ENCODE measurements at regions not wholly inside any gene's neighbourhood (a gene's known extent, or its start where the extent isn't known, plus 50 kb on each side); places are given as distances from the start of the nearest gene placed in this dataset.
A peak's percentile ranks its signal among the peaks of the same experiment; 100 is the strongest.
"Not testable (repeated sequence)": the region's sequence is repeated elsewhere in the genome, so short reads cannot be mapped to it uniquely, and the experiment has no call there.

- no peaks in the 10 kb centered on the region for H3K4me1 Mint-ChIP-seq
- Histone ChIP-seq H3K9ac (ENCODE audit: extremely low read depth, low read length, poor library complexity, severe bottlenecking) (no peak overlapping the region), H3K36me3 (ENCODE audit: control insufficient read depth, insufficient read depth, low read length) (no peaks in the 10 kb centered on the region), H3K4me1 (ENCODE audit: control insufficient read depth, insufficient read depth, low read length) (no peaks in the 10 kb centered on the region), H3K27me3 (ENCODE audit: control insufficient read depth, insufficient read depth, low read length, poor library complexity, severe bottlenecking) (no peaks in the 10 kb centered on the region), H3K27ac (ENCODE audit: low read depth, low read length) (no peak overlapping the region), H3K4me3 (ENCODE audit: low read length) (no peak overlapping the region), H3K9me3 (ENCODE audit: control insufficient read depth, low read length) (no peaks in the 10 kb centered on the region)
- H3K27ac Mint-ChIP-seq, result no peak overlapping the region
- no peaks in the 10 kb centered on the region for H3K27me3 Mint-ChIP-seq (ENCODE audit: insufficient read depth)
- WGBS, 2 experiments (ENCODE audit: insufficient coverage in 1 of 2, insufficient read length in 1 of 2), result 93 to 95% methylated on average over 5 of the region's 6 CpGs
- H3K36me3 Mint-ChIP-seq (ENCODE audit: low read depth), result no peaks in the 10 kb centered on the region
- no peak for TF ChIP-seq CTCF (conservative IDR thresholded peaks at IDR 0.05)
- no peak for DNase-seq
- H3K4me3 Mint-ChIP-seq, result no peak overlapping the region
- H3K9me3 Mint-ChIP-seq, result no peaks in the 10 kb centered on the region
Measured at GRCh38 chr14:86761611-86762010, 1231.4 kb downstream of the GALC start.

- no peaks in the 10 kb centered on the region for H3K4me1 ChIP-seq (ENCODE audit: control insufficient read depth, insufficient read depth, low read length)
- H3K9ac ChIP-seq (ENCODE audit: extremely low read depth, low read length, poor library complexity, severe bottlenecking), result no peak overlapping the region
- peaks cover 25% of the 10 kb centered on the region for H3K9me3 Mint-ChIP-seq
- 93 to 96% methylated on average over 2 to 6 of the region's 7 CpGs for WGBS, 2 experiments (ENCODE audit: insufficient coverage in 1 of 2, insufficient read length in 1 of 2)
- no peak overlapping the region for H3K27ac ChIP-seq (ENCODE audit: low read depth, low read length)
- TF ChIP-seq CTCF (conservative IDR thresholded peaks at IDR 0.05), result no peak
- no peak overlapping the region for H3K4me3 ChIP-seq (ENCODE audit: low read length)
- H3K36me3 Mint-ChIP-seq (ENCODE audit: low read depth), result peaks cover 12% of the 10 kb centered on the region
- no peaks in the 10 kb centered on the region for H3K27me3 Mint-ChIP-seq (ENCODE audit: insufficient read depth)
- no peaks in the 10 kb centered on the region for H3K27me3 ChIP-seq (ENCODE audit: control insufficient read depth, insufficient read depth, low read length, poor library complexity, severe bottlenecking)
- H3K4me1 Mint-ChIP-seq, result no peaks in the 10 kb centered on the region
- H3K4me3 Mint-ChIP-seq, result no peak overlapping the region
- no peak overlapping the region for H3K27ac Mint-ChIP-seq
- H3K36me3 ChIP-seq (ENCODE audit: control insufficient read depth, insufficient read depth, low read length), result no peaks in the 10 kb centered on the region
- H3K9me3 ChIP-seq (ENCODE audit: control insufficient read depth, low read length), result peaks cover 34% of the 10 kb centered on the region
- no peak for DNase-seq
Measured at GRCh38 chr14:86756521-86757190, 1226.7 kb downstream of the FLRT2 start.

GRCh38 chr14:86750488-86750887 is 1220.5 kb downstream of the FLRT2 start:
- H3K27ac Mint-ChIP-seq, result not testable (repeated sequence)
- 83 to 88% methylated on average over 3 to 4 of the region's 4 CpGs for WGBS, 2 experiments (ENCODE audit: insufficient coverage in 1 of 2, insufficient read length in 1 of 2)
- H3K36me3 Mint-ChIP-seq (ENCODE audit: low read depth), result peaks cover 33% of the 10 kb centered on the region

DNA sequence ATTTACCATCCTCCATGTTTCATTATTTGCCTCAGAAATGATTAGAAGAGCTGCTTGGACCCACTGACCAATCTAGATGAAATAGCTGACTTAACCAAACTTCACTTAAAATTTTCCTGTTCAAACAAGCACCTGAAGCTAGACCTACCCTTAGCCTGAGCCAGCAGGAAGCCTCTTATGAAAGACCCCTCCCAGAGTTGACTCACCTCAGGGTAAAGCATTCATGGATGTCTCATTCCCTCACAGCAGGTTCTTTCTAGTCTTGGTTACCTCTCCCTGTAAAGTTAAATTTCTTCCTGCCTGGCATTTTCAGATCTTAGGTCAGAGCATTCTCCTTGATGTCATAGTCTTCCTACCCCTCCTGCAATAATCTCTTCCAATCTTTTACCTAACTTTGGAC is 1209.8 kb downstream of the FLRT2 start:
- TF ChIP-seq CTCF (conservative IDR thresholded peaks at IDR 0.05), result no peak
- Histone ChIP-seq H3K27me3 (ENCODE audit: control insufficient read depth, insufficient read depth, low read length, poor library complexity, severe bottlenecking) (no peaks in the 10 kb centered on the region), H3K9me3 (ENCODE audit: control insufficient read depth, low read length) (peaks cover 28% of the 10 kb centered on the region), H3K4me1 (ENCODE audit: control insufficient read depth, insufficient read depth, low read length) (peaks cover 9% of the 10 kb centered on the region), H3K4me3 (ENCODE audit: low read length) (no peak overlapping the region), H3K27ac (ENCODE audit: low read depth, low read length) (no peak overlapping the region), H3K9ac (ENCODE audit: extremely low read depth, low read length, poor library complexity, severe bottlenecking) (no peak overlapping the region), H3K36me3 (ENCODE audit: control insufficient read depth, insufficient read depth, low read length) (no peaks in the 10 kb centered on the region)
- Mint-ChIP-seq H3K9me3 (peaks cover 7% of the 10 kb centered on the region), H3K27ac (peak overlapping the region; percentile 36), H3K4me1 (peaks cover 22% of the 10 kb centered on the region), H3K4me3 (no peak overlapping the region), H3K36me3 (ENCODE audit: low read depth) (peaks cover 6% of the 10 kb centered on the region), H3K27me3 (ENCODE audit: insufficient read depth) (no peaks in the 10 kb centered on the region)
- no peak for DNase-seq

More at GRCh38 chr14:86750488-86750887, 1220.5 kb downstream of the FLRT2 start:
- H3K36me3 ChIP-seq (ENCODE audit: control insufficient read depth, insufficient read depth, low read length); DNase-seq; H3K9ac ChIP-seq (ENCODE audit: extremely low read depth, low read length, poor library complexity, severe bottlenecking); H3K4me1 Mint-ChIP-seq; H3K4me3 ChIP-seq (ENCODE audit: low read length); H3K27ac ChIP-seq (ENCODE audit: low read depth, low read length); H3K4me3 Mint-ChIP-seq; H3K27me3 ChIP-seq (ENCODE audit: control insufficient read depth, insufficient read depth, low read length, poor library complexity, severe bottlenecking); H3K4me1 ChIP-seq (ENCODE audit: control insufficient read depth, insufficient read depth, low read length); H3K27me3 Mint-ChIP-seq (ENCODE audit: insufficient read depth): not testable (repeated sequence)
- H3K9me3 Mint-ChIP-seq, result peaks cover 72% of the 10 kb centered on the region
- H3K9me3 ChIP-seq (ENCODE audit: control insufficient read depth, low read length), result peaks cover 72% of the 10 kb centered on the region

DNA sequence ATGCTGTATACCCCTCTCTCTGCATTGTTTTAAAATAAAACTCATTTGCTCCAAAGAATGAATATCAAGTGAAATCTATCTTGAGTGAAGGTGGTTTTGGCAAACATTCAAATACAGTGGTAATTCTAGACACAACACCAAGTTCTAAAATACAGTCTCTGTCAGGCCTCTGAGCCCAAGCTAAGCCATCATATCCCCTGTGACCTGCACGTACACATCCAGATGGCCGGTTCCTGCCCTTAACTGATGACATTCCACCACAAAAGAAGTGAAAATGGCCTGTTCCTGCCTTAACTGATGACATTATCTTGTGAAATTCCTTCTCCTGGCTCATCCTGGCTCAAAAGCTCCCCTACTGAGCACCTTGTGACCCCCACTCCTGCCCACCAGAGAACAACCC is 1201.5 kb downstream of the FLRT2 start:
- H3K4me1 ChIP-seq (ENCODE audit: control insufficient read depth, insufficient read depth, low read length), result not testable (repeated sequence)

More for the DNA sequence above, 1201.5 kb downstream of the FLRT2 start:
- H3K36me3 ChIP-seq (ENCODE audit: control insufficient read depth, insufficient read depth, low read length); H3K27me3 ChIP-seq (ENCODE audit: control insufficient read depth, insufficient read depth, low read length, poor library complexity, severe bottlenecking); H3K4me3 ChIP-seq (ENCODE audit: low read length); H3K9ac ChIP-seq (ENCODE audit: extremely low read depth, low read length, poor library complexity, severe bottlenecking); H3K27me3 Mint-ChIP-seq (ENCODE audit: insufficient read depth); H3K27ac ChIP-seq (ENCODE audit: low read depth, low read length); H3K36me3 Mint-ChIP-seq (ENCODE audit: low read depth); H3K4me3 Mint-ChIP-seq: not testable (repeated sequence)
- Mint-ChIP-seq H3K27ac (peak overlapping the region; percentile 46), H3K9me3 (peaks cover 24% of the 10 kb centered on the region), H3K4me1 (peaks cover 15% of the 10 kb centered on the region)
- DNase-seq, result peak; percentile 58
- WGBS, 2 experiments (ENCODE audit: insufficient coverage in 1 of 2, insufficient read length in 1 of 2), result 49% methylated on average over 2 of the region's 2 CpGs; no CpG with 5 or more reads in 1 of the 2 experiments
- peaks cover 36% of the 10 kb centered on the region for H3K9me3 ChIP-seq (ENCODE audit: control insufficient read depth, low read length)

Measured in endodermal cell (in vitro differentiated cells).